Gastrocnemius medialis (tissue), 4 donors: ENCODE measurements at regions not wholly inside any gene's neighbourhood (a gene's known extent, or its start where the extent isn't known, plus 50 kb on each side); places are given as distances from the start of the nearest gene placed in this dataset.

Experiments used
- ATAC-seq, 2 donors: fragments of 150-250 bp; one replicate each; pipeline ENCODE4 v1.9.1; 2016
- DNase-seq, 2 donors: peaks; one replicate each; pipeline ENCODE4 v3.0.0-alpha.2; 2019
- H3K27ac ChIP-seq, 4 donors: fragments of 200-600 bp; sonication (generic); 1 replicate in 1 of 4; 2 replicates in 3 of 4; pipeline ENCODE4 v1.5.1; 2016 to 2018; ENCODE audit warnings: mild to moderate bottlenecking in 2 of 4, moderate library complexity in 1 of 4
- H3K27me3 ChIP-seq, 3 donors: fragments of 200-600 bp; sonication (generic) in 2 of 3; 1 replicate in 1 of 3; 2 replicates in 2 of 3; pipeline versions ENCODE4 v1.5.1 to v1.6.0; 2016 to 2019; ENCODE audit warnings: mild to moderate bottlenecking in 1 of 3, moderate library complexity in 1 of 3
- H3K36me3 ChIP-seq, 2 donors: fragments of 200-600 bp; sonication (generic) in 1 of 2; one replicate each; pipeline ENCODE4 v1.5.1; 2017 to 2018
- H3K4me1 ChIP-seq, 2 donors: fragments of 200-600 bp; sonication (generic) in 1 of 2; one replicate each; pipeline ENCODE4 v1.5.1; 2016 to 2017; ENCODE audit warnings: mild to moderate bottlenecking in 2 of 2
- H3K4me3 ChIP-seq, 4 donors: fragments of 200-600 bp; sonication (generic) in 3 of 4; 1 replicate in 1 of 4; 2 replicates in 3 of 4; pipeline ENCODE4 v1.5.1; 2016 to 2019; ENCODE audit warnings: mild to moderate bottlenecking in 2 of 4
- H3K9me3 ChIP-seq, 3 donors: fragments of 200-600 bp; sonication (generic) in 2 of 3; 1 replicate in 1 of 3; 2 replicates in 2 of 3; pipeline ENCODE4 v1.5.1; 2016 to 2019
- CTCF ChIP-seq, 5 experiments: fragments of 450-650 bp in 3 of 5; fragments of 200-600 bp in 2 of 5; sonication (generic) in 2 of 5; IDR thresholded peaks in 4 of 5; conservative IDR thresholded peaks in 1 of 5; 1 replicate in 4 of 5; 2 replicates in 1 of 5; pipeline ENCODE4 v1.5.1; 2016 to 2019; ENCODE audit warnings: antibody characterized with exemption in 5 of 5, mild to moderate bottlenecking in 3 of 5, moderate library complexity in 3 of 5
- POLR2A ChIP-seq, 2 donors: fragments of 450-650 bp; IDR thresholded peaks; one replicate each; pipeline ENCODE4 v1.6.1; 2017; ENCODE audit warnings: antibody characterized with exemption in 2 of 2, mild to moderate bottlenecking in 2 of 2, moderate library complexity in 2 of 2
- in situ Hi-C, 4 donors: fragments of 200-750 bp; cut with MboI; loops; one replicate each; pipeline versions ENCODE4 v1.15.0 to v1.8.0; 2017; ENCODE audit warnings: low sequenced_read_pairs in 4 of 4
- intact Hi-C: fragments of 100-400 bp; cut with DNase I; formaldehyde crosslinking; loops from one replicate; pipeline ENCODE4 v1.15.1; 2023; ENCODE audit warnings: low total_unique reads

GRCh38 chr14:78086342-78086741 lies 83.8 kb upstream of the NRXN3 start:
- Histone ChIP-seq H3K27me3 (no peaks in the 10 kb centered on the region), H3K27ac (no peak overlapping the region), H3K36me3 (no peaks in the 10 kb centered on the region), H3K9me3 (no peaks in the 10 kb centered on the region), H3K4me1 (peaks cover 0 to 8% of the 10 kb centered on the region in 2 donors), H3K4me3 (no peak overlapping the region)
- TF ChIP-seq POLR2A (IDR thresholded peaks at IDR 0.05) (no peak), CTCF (IDR thresholded peaks at IDR 0.05 in 4 of 5, conservative IDR thresholded peaks at IDR 0.05 in 1 of 5) (no peak)
- ATAC-seq (no peak), DNase-seq (no peak)
- in situ Hi-C loops (no loop called here), intact Hi-C loops (no loop called here)

- no peaks in the 10 kb centered on the region for H3K27me3 ChIP-seq
- H3K4me3 ChIP-seq: no peak overlapping the region
- TF ChIP-seq CTCF (IDR thresholded peaks at IDR 0.05 in 4 of 5, conservative IDR thresholded peaks at IDR 0.05 in 1 of 5): no peak
- DNase-seq: peak; percentile 17 to 76
- H3K9me3 ChIP-seq: no peaks in the 10 kb centered on the region
- H3K36me3 ChIP-seq: no peaks in the 10 kb centered on the region
- peaks cover 0 to 8% of the 10 kb centered on the region in 2 donors for H3K4me1 ChIP-seq
- in situ Hi-C loops: no loop called here
- peak; percentile 96 to 97 for ATAC-seq
- intact Hi-C loops: no loop called here
- no peak overlapping the region for H3K27ac ChIP-seq
Measured at GRCh38 chr14:78088916-78089315, 81.3 kb upstream of the NRXN3 start.

- TF ChIP-seq CTCF (IDR thresholded peaks at IDR 0.05 in 4 of 5, conservative IDR thresholded peaks at IDR 0.05 in 1 of 5): no peak
- Histone ChIP-seq H3K27ac (no peak overlapping the region), H3K27me3 (no peaks in the 10 kb centered on the region), H3K4me1 (peaks cover 0 to 8% of the 10 kb centered on the region in 2 donors), H3K9me3 (no peaks in the 10 kb centered on the region), H3K4me3 (no peak overlapping the region), H3K36me3 (no peaks in the 10 kb centered on the region)
- intact Hi-C loops (no loop called here), in situ Hi-C loops (no loop called here)
- DNase-seq (no peak), ATAC-seq (no peak)
Measured at GRCh38 chr14:78090864-78091263, 79.3 kb upstream of the NRXN3 start.

GRCh38 chr14:78091361-78091760 lies 78.8 kb upstream of the NRXN3 start:
- in situ Hi-C loops: no loop called here
- H3K36me3 ChIP-seq: no peaks in the 10 kb centered on the region
- no peak overlapping the region for H3K4me3 ChIP-seq
- intact Hi-C loops: no loop called here
- ATAC-seq: no peak
- H3K27me3 ChIP-seq: no peaks in the 10 kb centered on the region
- DNase-seq: no peak
- H3K4me1 ChIP-seq: peaks cover 0 to 8% of the 10 kb centered on the region in 2 donors
- H3K27ac ChIP-seq: no peak overlapping the region
- H3K9me3 ChIP-seq: no peaks in the 10 kb centered on the region
- no peak for TF ChIP-seq POLR2A (IDR thresholded peaks at IDR 0.05)
- TF ChIP-seq CTCF (IDR thresholded peaks at IDR 0.05 in 4 of 5, conservative IDR thresholded peaks at IDR 0.05 in 1 of 5): no peak

GRCh38 chr14:78092040-78092439 lies 78.1 kb upstream of the NRXN3 start:
- Histone ChIP-seq H3K27me3 (no peaks in the 10 kb centered on the region), H3K9me3 (no peaks in the 10 kb centered on the region), H3K4me1 (peaks cover 0 to 8% of the 10 kb centered on the region in 2 donors), H3K27ac (no peak overlapping the region), H3K4me3 (no peak overlapping the region), H3K36me3 (no peaks in the 10 kb centered on the region)
- DNase-seq (no peak), ATAC-seq (no peak)
- intact Hi-C loops (no loop called here), in situ Hi-C loops (no loop called here)
- TF ChIP-seq POLR2A (IDR thresholded peaks at IDR 0.05) (no peak), CTCF (IDR thresholded peaks at IDR 0.05 in 4 of 5, conservative IDR thresholded peaks at IDR 0.05 in 1 of 5) (no peak)
